Transverse colon (tissue), 4 donors: ENCODE measurements at regions not wholly inside any gene's neighbourhood (a gene's known extent, or its start where the extent isn't known, plus 50 kb on each side); places are given as distances from the start of the nearest gene placed in this dataset.

ENCODE experiments used
- EP300 ChIP-seq: sonication (generic); formaldehyde crosslinking; IDR thresholded peaks from one replicate; pipeline ENCODE4 v1.6.1; 2017; ENCODE audit warnings: antibody characterized with exemption, low read depth
- POLR2A ChIP-seq: fragments of 450-650 bp; IDR thresholded peaks from one replicate; pipeline ENCODE4 v1.6.1; 2016; ENCODE audit warnings: antibody characterized with exemption, mild to moderate bottlenecking, moderate library complexity
- POLR2AphosphoS5 ChIP-seq, 3 donors: sonication (generic); formaldehyde crosslinking; IDR thresholded peaks; one replicate each; pipeline ENCODE4 v1.6.1; 2016; ENCODE audit warnings: antibody characterized with exemption in 3 of 3
- TF ChIP-seq, protein P1 (sequence below), 5 experiments: fragments of 200-600 bp in 3 of 5; fragments of 450-650 bp in 2 of 5; sonication (generic) in 3 of 5; IDR thresholded peaks; 1 replicate in 2 of 5; 2 replicates in 3 of 5; pipeline ENCODE4 v1.5.1; 2016 to 2017; ENCODE audit warnings: antibody characterized with exemption in 5 of 5, inconsistent platforms in 3 of 5, mild to moderate bottlenecking in 2 of 5, moderate library complexity in 1 of 5

DNA sequence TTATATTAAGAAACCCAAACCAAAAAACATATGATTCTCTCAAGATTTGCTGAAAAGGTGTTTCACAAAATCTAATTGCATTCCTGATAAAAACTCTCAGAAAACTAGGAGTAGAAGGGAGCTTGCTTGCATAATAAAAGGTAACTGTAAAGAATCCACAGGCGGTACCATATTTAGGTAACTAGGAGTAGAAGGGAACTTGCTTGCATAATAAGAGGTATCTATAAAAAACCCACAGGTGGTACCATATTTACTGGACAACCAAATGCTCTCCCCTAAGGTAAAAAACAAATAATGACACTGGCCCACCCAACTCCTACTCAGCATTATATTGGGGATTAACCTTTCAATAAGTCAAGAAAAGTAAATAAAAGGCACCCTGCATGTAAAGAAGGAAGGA, 57.5 kb upstream of the FCN1 start:
- TF ChIP-seq, protein P1, sequence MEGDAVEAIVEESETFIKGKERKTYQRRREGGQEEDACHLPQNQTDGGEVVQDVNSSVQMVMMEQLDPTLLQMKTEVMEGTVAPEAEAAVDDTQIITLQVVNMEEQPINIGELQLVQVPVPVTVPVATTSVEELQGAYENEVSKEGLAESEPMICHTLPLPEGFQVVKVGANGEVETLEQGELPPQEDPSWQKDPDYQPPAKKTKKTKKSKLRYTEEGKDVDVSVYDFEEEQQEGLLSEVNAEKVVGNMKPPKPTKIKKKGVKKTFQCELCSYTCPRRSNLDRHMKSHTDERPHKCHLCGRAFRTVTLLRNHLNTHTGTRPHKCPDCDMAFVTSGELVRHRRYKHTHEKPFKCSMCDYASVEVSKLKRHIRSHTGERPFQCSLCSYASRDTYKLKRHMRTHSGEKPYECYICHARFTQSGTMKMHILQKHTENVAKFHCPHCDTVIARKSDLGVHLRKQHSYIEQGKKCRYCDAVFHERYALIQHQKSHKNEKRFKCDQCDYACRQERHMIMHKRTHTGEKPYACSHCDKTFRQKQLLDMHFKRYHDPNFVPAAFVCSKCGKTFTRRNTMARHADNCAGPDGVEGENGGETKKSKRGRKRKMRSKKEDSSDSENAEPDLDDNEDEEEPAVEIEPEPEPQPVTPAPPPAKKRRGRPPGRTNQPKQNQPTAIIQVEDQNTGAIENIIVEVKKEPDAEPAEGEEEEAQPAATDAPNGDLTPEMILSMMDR (IDR thresholded peaks at IDR 0.05): no peak
- TF ChIP-seq POLR2A (no peak), EP300 (no peak), POLR2AphosphoS5 (IDR thresholded peaks at IDR 0.05) (no peak)
